Suprapubic skin (tissue), 4 donors: ENCODE measurements at regions not wholly inside any gene's neighbourhood (a gene's known extent, or its start where the extent isn't known, plus 50 kb on each side); places are given as distances from the start of the nearest gene placed in this dataset.

Source experiments
- DNase-seq, 2 donors: peaks; one replicate each; pipeline ENCODE4 v3.0.0-alpha.2; 2019; ENCODE audit warnings: low spot score in 2 of 2
- H3K27ac ChIP-seq: fragments of 200-600 bp; sonication (generic); one replicate; pipeline ENCODE4 v1.5.1; 2019
- H3K27me3 ChIP-seq: fragments of 200-600 bp; sonication (generic); one replicate; pipeline ENCODE4 v1.5.1; 2019
- H3K36me3 ChIP-seq: fragments of 200-600 bp; sonication (generic); one replicate; pipeline ENCODE4 v1.5.1; 2019
- H3K4me1 ChIP-seq: fragments of 200-600 bp; sonication (generic); one replicate; pipeline ENCODE4 v1.5.1; 2019
- H3K4me3 ChIP-seq: fragments of 200-600 bp; sonication (generic); one replicate; pipeline ENCODE4 v1.5.1; 2019; ENCODE audit warnings: mild to moderate bottlenecking
- H3K9me3 ChIP-seq: fragments of 200-600 bp; sonication (generic); one replicate; pipeline ENCODE4 v1.5.1; 2019
- CTCF ChIP-seq, 2 donors: fragments of 200-600 bp in 1 of 2; fragments of 450-650 bp in 1 of 2; sonication (generic) in 1 of 2; IDR thresholded peaks; one replicate each; pipeline ENCODE4 v1.5.1; 2016 to 2019; ENCODE audit warnings: antibody characterized with exemption in 2 of 2, mild to moderate bottlenecking in 1 of 2, moderate library complexity in 1 of 2
- EP300 ChIP-seq: sonication (generic); formaldehyde crosslinking; IDR thresholded peaks from one replicate; pipeline ENCODE4 v1.6.1; 2017; ENCODE audit warnings: antibody characterized with exemption
- POLR2A ChIP-seq, 2 donors: fragments of 450-650 bp; IDR thresholded peaks; one replicate each; pipeline ENCODE4 v1.6.1; 2017; ENCODE audit warnings: antibody characterized with exemption in 2 of 2, mild to moderate bottlenecking in 2 of 2, moderate library complexity in 2 of 2
- POLR2AphosphoS5 ChIP-seq, 3 donors: sonication (generic); formaldehyde crosslinking; IDR thresholded peaks; one replicate each; pipeline ENCODE4 v1.6.1; 2017; ENCODE audit warnings: antibody characterized with exemption in 3 of 3
- WGBS: methylation state at CpG from one replicate; pipeline ENCODE4 v1.1.5; 2018; 5-methylcytosine and 5-hydroxymethylcytosine counted together

- Histone ChIP-seq H3K4me3 (no peak overlapping the region), H3K4me1 (no peaks in the 10 kb centered on the region), H3K9me3 (no peaks in the 10 kb centered on the region), H3K36me3 (no peaks in the 10 kb centered on the region), H3K27ac (no peak overlapping the region), H3K27me3 (no peaks in the 10 kb centered on the region)
- TF ChIP-seq POLR2AphosphoS5 (IDR thresholded peaks at IDR 0.05) (no peak), POLR2A (IDR thresholded peaks at IDR 0.05) (no peak), EP300 (no peak), CTCF (IDR thresholded peaks at IDR 0.05) (no peak)
- no peak for DNase-seq
- 83% methylated on average over 1 of the region's 1 CpG for WGBS
These were observed 298.8 kb downstream of the LMO7 start for GRCh38 chr13:75934889-75935288.

- no peak overlapping the region for H3K27ac ChIP-seq
- no peak overlapping the region for H3K4me3 ChIP-seq
- DNase-seq, result no peak
- WGBS, result 69% methylated on average over 4 of the region's 4 CpGs
- H3K27me3 ChIP-seq, result no peaks in the 10 kb centered on the region
- H3K36me3 ChIP-seq, result no peaks in the 10 kb centered on the region
- H3K9me3 ChIP-seq, result no peaks in the 10 kb centered on the region
- TF ChIP-seq POLR2A (IDR thresholded peaks at IDR 0.05) (no peak), POLR2AphosphoS5 (IDR thresholded peaks at IDR 0.05) (no peak), CTCF (IDR thresholded peaks at IDR 0.05) (no peak)
- no peaks in the 10 kb centered on the region for H3K4me1 ChIP-seq
These were observed 296.5 kb downstream of the LMO7 start for GRCh38 chr13:75932636-75933035.

GRCh38 chr13:75931116-75931515 is 295.0 kb downstream of the LMO7 start:
- H3K4me1 ChIP-seq, result no peaks in the 10 kb centered on the region
- no peak for DNase-seq
- H3K4me3 ChIP-seq, result no peak overlapping the region
- H3K27me3 ChIP-seq, result no peaks in the 10 kb centered on the region
- 61% methylated on average over 1 of the region's 1 CpG for WGBS
- H3K9me3 ChIP-seq, result no peaks in the 10 kb centered on the region
- H3K36me3 ChIP-seq, result no peaks in the 10 kb centered on the region
- H3K27ac ChIP-seq, result no peak overlapping the region
- TF ChIP-seq POLR2AphosphoS5 (IDR thresholded peaks at IDR 0.05), result no peak
- TF ChIP-seq CTCF (IDR thresholded peaks at IDR 0.05), result no peak
- no peak for TF ChIP-seq POLR2A (IDR thresholded peaks at IDR 0.05)
- no peak for TF ChIP-seq EP300

- DNase-seq, result no peak
- no peaks in the 10 kb centered on the region for H3K27me3 ChIP-seq
- no peak overlapping the region for H3K27ac ChIP-seq
- TF ChIP-seq EP300 (no peak), CTCF (IDR thresholded peaks at IDR 0.05) (no peak), POLR2A (IDR thresholded peaks at IDR 0.05) (no peak), POLR2AphosphoS5 (IDR thresholded peaks at IDR 0.05) (no peak)
- no peaks in the 10 kb centered on the region for H3K4me1 ChIP-seq
- H3K36me3 ChIP-seq, result no peaks in the 10 kb centered on the region
- H3K4me3 ChIP-seq, result no peak overlapping the region
- no peaks in the 10 kb centered on the region for H3K9me3 ChIP-seq
These were observed 292.9 kb downstream of the LMO7 start for GRCh38 chr13:75929076-75929475.

- DNase-seq, result no peak
- H3K27ac ChIP-seq, result no peak overlapping the region
- no peaks in the 10 kb centered on the region for H3K27me3 ChIP-seq
- no peaks in the 10 kb centered on the region for H3K4me1 ChIP-seq
- H3K9me3 ChIP-seq, result no peaks in the 10 kb centered on the region
- no peak overlapping the region for H3K4me3 ChIP-seq
- H3K36me3 ChIP-seq, result no peaks in the 10 kb centered on the region
- TF ChIP-seq EP300 (no peak), POLR2A (IDR thresholded peaks at IDR 0.05) (no peak), POLR2AphosphoS5 (IDR thresholded peaks at IDR 0.05) (no peak)
- 93% methylated on average over 2 of the region's 2 CpGs for WGBS
These were observed 291.1 kb downstream of the LMO7 start for GRCh38 chr13:75927183-75927669.

GRCh38 chr13:75920536-75920935 is 284.4 kb downstream of the LMO7 start:
- no peaks in the 10 kb centered on the region for H3K4me1 ChIP-seq
- H3K36me3 ChIP-seq, result no peaks in the 10 kb centered on the region
- no peaks in the 10 kb centered on the region for H3K27me3 ChIP-seq
- TF ChIP-seq CTCF (IDR thresholded peaks at IDR 0.05) (no peak), POLR2AphosphoS5 (IDR thresholded peaks at IDR 0.05) (no peak), EP300 (no peak), POLR2A (IDR thresholded peaks at IDR 0.05) (no peak)
- H3K9me3 ChIP-seq, result no peaks in the 10 kb centered on the region
- WGBS, result 97% methylated on average over 1 of the region's 1 CpG
- no peak overlapping the region for H3K27ac ChIP-seq
- DNase-seq, result no peak
- no peak overlapping the region for H3K4me3 ChIP-seq
